CD4-positive, alpha-beta T cell treated with Interleukin-4 for 4 hours (primary cell): ENCODE measurements at regions not wholly inside any gene's neighbourhood (a gene's known extent, or its start where the extent isn't known, plus 50 kb on each side); places are given as distances from the start of the nearest gene placed in this dataset.
"Not testable (repeated sequence)": the region's sequence is repeated elsewhere in the genome, so short reads cannot be mapped to it uniquely, and the experiment has no call there.

Experiments
- DNase-seq: peaks from one replicate; pipeline ENCODE4 v3.0.0-alpha.2; 2020

GRCh38 chr3:177464392-177465256, 267.3 kb upstream of the TBL1XR1 start:
- no peak for DNase-seq

DNA sequence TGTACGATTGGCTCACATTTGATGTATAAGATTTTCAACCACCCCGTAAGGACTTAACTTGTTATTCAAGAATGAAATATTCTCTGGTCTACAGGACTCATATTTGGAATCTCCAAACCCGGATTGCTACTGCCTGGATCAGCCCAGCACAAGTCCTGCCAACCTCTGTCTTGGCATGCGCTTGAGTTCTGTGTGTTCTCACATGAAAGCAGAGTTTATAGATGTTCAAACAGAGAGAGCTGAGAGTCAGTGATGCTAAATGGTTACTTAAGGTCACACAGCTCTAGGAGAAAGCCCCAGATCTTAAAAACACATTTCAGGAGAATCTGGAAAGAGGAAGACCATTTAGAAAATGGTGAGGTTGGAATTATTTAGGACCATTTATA, 268.0 kb upstream of the TBL1XR1 start:
- no peak for DNase-seq

DNA sequence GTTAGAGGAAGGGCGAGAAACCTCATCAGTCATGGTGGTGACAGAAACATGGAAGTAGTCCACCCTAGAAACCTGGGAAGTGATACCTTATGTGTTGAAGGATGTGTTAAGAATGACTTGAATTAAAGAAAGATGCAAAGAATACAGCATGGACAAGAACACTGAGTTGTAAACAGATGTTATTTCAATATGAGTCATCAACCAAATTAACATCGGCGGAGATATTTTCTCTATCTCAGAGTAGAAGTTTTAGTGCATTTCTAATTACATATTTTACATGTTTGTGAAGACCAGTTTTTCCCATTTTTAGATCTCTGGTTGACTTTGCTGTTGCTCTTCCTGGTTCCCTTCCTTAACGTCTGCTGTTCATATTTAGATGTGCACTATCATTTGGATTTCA, 268.8 kb upstream of the TBL1XR1 start:
- no peak for DNase-seq

DNA sequence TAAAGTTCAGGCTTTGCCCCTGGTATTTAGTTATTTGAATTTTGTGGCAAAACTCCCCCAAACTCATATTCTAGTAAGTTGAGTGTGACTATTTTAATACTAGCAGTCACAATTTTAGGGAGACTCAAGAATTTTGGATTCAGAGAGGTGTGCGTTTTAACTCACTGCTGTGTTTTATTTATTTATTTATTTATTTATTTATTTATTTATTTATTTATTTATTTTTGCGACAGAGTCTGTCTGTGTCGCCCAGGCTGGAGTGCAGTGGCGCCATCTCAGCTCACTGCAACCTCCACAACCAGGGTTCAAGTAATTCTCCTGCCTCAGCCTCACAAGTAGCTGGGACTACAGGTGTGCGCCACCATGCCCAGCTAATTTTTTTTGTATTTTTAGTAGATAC, 269.3 kb upstream of the TBL1XR1 start:
- DNase-seq = not testable (repeated sequence)

DNA sequence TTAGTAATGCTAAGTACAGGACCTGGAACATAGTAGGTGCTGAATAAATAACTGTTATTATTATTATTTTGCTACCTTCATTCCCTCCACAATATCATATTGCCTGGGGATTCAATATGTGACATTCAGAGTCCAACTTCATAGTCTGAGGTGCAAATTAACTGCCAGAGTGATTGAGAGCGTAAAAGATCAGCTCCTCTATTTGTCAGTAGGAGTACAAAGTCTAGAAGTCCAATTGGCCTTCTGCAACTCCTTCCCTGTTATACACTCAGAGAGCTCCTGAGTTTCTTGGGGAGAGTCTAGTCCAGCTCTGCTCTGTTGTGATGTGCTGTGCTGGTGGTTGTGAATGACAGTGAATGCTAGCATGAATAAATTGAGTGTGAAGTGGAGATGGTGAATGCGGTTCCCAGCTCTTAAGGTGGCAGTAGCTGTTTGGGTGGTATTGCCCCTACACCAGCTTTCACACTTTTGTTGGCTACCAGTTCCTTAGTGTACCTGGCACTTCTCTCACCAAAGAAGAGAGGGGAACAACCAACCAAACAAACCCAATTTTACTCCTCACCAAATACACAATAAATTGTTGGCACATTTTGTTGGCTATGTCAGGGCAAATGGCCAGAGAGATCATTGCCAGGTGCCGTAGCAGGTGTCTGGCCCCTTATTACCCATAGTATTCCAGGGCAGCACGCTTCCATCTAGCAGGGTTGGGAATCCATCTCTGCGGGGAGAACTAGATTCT, 270.1 kb upstream of the TBL1XR1 start:
- no peak for DNase-seq

- no peak for DNase-seq
Observed at GRCh38 chr3:177468331-177468730, 271.0 kb upstream of the TBL1XR1 start.

DNA sequence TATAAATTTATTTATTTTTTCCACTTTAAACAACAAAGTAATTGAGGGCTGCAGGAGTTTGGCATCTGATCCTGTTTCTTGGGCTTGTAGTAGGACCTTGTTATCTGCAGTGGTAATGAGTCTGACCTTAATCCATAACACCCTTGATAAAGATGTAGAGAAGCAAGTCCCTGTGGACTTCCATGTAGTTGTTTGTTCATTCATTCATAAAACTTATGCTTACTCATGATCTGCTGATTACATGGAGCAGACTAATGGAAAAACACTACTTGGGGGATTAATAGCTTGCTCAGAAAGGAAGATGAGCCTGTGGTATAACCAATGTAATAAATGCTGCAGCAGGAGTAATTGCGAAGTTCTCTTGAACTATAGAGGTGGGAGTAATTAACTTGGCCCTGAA, 271.5 kb upstream of the TBL1XR1 start:
- no peak for DNase-seq

DNA sequence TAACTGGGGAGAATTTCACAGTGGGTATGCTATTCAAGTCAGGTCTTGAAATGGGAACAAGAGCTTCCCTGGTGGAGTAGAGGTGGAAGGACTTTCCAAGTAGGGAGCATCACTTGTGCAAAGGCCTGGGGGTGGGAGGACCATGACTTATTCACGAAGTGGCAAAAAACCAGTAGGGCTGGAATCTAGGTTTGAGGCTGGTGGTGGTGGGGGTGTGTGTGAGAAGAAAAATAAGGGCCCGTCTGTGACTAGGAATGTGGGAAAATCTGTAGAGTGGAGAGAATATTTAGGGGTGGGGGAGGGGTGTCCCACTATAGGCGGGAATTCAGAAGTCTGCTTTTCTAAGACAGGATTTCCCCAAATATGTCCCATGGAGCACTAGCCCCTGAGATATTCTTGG, 271.9 kb upstream of the TBL1XR1 start:
- DNase-seq = no peak

DNA sequence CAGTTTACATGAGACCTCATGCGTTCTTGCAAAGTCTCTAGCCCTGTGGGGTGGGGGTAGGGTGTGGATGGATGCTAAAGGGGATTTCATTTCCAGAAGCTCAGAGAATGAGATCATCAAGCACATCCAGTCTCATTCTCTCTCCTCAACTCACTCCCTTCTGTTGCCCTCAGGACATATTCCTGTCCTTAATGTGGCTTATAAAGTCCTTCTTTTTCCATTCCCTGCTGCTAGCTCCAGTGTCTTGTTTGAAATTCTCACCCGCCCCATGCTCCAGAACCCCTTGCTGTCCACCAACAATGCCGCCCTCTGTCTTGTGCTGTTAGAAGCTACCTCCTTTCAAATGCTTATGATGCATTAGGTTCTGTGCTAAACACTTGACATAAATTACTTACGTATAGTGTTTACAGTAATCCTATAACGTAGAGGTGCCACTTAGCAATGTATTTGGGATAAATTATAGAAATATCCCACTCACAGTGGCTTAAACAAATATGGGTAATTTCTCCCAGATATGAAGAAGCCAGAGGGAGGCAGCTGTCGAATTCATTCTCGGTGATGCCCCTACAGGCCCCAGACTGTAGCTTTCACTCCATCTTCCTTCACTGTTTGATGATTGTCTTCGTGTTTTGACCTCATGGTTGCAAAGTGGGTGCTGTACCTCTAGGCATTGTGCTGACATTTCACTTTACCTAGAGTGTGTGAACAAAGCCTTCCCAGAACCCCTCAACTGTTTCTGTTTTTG, 273.1 kb upstream of the TBL1XR1 start:
- no peak for DNase-seq

DNA sequence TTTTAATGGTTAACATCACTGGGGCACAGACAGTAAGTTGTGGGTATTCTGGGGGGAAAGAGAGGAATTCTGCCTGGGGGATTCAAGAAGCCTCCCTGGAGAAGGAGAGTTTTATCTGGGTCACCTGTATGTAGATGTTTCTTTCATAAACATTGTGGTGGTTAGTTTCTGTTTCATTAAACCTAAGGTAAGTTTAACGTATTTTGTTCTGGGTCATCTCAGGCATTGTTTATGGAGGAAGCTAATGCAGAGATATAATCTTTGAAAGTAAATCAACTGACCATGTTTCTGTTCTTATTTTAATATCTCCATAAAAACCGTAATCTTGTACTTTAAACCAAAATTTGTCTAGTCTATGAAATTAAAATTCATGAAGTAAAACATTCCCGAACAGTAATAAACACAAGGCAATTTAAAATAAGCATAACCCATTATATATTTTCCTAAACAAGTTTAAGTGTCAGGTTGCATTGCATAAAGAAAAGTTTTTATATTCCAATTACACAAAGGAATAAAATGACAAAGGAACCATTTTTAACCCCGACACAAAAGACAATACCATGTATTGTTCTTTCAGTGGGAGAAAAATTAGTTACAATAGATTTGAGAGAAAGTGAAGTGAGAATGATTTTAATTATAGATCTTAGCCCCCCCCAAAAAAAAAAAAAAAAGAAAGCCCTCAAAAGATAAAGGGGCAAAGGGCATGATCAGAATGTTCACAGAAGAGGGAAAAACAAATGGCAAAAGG, 274.6 kb upstream of the TBL1XR1 start:
- DNase-seq = no peak

DNA sequence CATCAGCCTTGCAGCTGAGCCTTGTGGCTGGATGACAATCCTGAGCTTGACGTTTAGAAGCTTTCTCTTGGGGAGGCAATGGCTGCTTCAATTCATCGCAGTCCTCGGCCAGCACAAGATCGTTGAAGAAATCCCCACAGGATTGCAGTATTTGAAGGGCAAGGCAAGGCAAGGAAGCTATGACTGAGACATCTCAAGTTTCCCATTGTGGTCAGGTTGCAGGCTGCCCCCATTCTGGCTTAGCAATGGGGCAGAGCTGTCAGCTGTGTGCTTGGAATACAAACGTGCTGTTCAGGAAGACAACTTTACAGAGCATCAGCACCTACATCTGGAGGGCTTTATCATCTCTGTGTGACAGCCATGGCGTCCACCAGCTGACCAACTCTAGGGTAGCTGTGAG, 275.9 kb upstream of the TBL1XR1 start:
- no peak for DNase-seq

DNA sequence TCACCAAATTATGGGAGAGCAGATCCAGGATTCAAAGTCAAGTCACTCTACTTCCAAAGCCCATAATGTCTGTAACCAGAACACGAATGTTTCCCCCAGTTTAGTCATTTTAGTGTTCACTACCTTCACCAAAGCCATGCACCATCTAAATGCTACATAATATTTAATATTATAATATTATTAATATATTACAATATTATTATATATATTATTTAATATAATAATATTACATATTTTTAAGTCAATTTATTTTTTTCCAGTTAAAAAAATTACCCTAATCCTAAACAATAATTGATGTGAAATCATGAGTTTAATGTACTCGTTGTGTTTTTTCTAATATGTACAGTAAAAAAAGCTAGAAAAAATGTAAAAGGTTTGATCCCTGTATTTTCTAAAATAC, 276.6 kb upstream of the TBL1XR1 start:
- no peak for DNase-seq

DNA sequence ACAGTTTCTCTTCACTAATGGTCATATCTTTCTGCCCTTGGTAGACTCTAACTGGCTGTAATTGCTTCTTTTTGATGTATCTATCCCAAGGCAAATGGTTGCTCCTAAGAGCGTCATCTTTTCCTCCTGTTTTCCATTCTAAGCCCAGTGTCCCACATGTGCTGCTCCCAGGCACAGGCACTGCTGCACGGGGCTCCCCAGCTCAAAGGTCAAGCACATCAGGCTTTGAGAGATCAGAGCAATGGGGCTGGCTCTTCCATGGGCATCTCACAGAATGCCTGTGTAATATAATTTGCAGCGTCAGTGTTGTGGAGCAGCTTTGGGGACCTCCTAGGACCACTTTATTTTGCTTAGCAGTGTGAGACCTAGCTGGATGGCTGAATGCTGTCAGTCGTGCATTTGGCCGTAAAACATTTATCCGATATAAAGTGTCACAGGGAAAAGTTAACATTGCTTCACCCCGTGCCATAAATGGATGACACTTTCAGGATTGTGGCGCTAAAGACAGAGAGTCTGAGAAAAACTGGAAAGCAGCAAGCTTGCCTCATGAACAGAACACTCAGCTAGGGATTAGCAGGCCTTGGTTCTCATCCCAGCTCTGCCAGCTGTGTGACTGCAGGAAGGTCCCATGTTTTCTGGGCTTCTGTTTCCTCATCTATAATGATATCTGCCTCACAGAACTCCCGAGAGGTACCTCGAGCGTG, 277.5 kb upstream of the TBL1XR1 start:
- DNase-seq = no peak

DNA sequence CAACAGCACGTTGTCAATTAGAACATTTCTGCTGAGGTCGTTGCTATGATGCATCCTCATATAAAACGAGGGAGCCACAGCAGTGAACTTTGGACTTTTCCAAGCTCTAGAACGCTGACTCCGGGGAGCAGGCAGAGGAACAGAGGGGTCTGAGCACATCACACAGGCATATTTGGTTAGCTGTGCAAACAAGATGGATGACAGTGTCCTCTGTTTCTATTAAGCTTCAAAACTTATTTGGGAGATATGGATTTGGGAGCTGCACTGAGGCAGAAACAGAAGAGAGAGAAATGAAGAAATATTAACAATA, 278.0 kb upstream of the TBL1XR1 start:
- DNase-seq = no peak

DNA sequence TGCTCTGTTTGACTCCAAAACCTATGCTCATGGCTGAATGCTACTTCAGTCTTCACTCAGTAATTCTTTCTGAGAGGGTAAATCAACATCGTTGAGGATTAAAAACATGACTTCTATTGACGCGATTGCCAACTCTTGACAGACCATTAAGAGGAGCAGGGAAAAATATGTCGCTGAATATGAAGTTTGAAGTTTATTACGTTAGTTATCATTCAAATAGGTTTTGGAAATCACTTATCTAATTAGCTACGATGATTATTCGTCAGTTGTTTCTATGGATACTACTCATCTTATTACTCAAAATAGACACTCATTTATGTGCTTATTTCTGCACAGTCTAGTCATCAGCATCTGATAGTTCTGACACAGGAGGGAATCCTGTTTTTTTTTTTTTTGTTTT, 279.2 kb upstream of the TBL1XR1 start:
- no peak for DNase-seq

- DNase-seq = no peak
Observed at GRCh38 chr3:177476921-177477435, 279.7 kb upstream of the TBL1XR1 start.

GRCh38 chr3:177478170-177478867, 281.0 kb upstream of the TBL1XR1 start:
- DNase-seq = no peak

GRCh38 chr3:177479630-177480029, 282.3 kb upstream of the TBL1XR1 start:
- no peak for DNase-seq

DNA sequence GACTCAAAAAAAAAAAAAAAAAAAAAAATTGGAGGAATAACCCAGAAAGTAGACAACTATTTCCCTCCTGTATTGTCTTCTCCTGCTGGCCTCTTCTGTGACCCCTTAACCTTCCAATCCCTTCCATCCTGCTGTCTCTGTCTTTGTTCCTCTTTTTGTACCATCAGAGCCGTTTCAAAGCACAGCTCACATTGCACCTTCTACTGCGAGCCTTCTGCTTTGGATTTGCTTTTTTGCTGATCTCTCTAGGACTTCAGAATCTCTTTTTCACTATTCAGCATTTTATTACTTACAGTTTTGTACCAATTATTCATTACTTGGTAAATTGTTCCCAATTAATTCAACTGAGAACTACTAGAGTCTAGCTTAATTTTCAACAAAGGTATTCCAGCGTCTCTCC, 284.0 kb upstream of the TBL1XR1 start:
- no peak for DNase-seq

DNA sequence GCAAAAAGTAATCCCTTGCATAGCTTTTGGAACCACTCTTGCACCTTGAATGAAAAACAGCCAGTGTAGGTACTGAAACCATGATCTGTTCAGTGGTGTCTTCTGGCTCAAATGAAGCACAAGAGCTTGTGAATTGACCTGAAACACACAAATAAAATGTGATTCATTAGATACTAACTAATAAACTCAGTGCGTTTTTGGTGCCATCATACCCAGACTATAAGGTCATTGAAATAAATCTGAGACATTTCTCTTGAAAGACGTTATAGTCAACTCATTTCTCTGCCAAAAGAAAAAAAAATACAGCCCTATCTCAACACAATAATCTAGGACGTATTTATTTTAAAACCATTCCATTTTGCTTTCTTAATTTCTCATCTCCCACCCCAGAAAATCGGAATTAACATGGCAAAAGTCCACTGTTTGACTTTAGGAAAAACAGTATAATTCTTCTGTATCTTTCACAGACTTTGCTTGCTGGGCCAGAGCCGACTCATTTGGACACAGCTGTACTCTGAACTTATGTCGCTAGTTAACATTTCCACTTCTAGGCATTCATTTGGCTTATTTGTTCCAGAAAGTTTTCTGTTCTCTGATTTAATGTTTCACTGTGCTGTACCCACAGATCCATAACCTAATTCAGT, 284.9 kb upstream of the TBL1XR1 start:
- DNase-seq = no peak
